ENCODE measurements at regions not wholly inside any gene's neighbourhood (a gene's known extent, or its start where the extent isn't known, plus 50 kb on each side); places are given as distances from the start of the nearest gene placed in this dataset.

DNA sequence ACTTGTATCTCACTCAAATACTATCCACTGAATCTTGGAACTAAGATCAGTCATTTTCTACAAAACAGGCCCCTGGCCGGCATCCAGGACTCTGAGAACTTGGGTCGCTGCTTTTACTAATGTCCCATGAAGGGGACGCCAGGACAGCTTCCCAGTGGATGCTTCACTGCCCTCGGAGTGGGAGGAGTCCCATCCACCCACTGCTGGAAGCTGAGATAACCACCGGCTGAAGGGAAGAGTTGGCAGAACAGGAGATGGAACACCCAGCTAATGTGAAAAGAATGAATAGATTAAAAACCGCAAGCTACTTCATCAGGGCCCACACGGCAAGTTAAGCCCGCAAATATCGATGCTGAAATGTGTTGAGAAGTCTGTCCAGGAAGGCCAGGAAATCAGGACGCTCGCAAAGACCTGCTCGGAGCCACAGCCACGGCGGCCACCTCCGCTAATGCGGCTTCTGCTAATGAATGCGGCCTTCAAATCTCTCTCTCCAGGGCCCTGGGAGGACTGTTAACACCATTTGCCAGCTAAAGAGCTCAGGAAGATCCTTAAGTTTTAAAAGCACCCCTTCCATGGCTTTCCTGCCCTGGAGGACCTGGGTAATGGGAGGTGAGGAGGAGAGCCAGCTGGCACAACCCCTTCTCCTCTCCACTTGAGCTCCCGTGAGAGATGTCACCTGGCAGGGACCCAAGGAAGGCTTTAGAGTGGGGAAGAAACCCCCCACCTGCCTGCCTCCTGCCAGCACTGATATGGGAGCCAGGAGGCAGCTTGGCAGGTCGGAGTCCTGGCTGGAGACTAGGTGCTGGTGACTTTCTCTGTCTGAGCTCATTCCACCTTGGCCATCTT lies 226.6 kb upstream of the RPL38 start:
- H4K91ac ChIP-seq (ENCODE audit: low read length): no peak overlapping the region
- no peak overlapping the region for H2BK5ac ChIP-seq (ENCODE audit: low read depth, low read length, poor library complexity, severe bottlenecking)
- no peak overlapping the region for H4K8ac ChIP-seq (ENCODE audit: low read length)
- H3K9ac ChIP-seq (ENCODE audit: low read length): no peak overlapping the region
- no peak overlapping the region for H3K23ac ChIP-seq (ENCODE audit: low read length in 2 of 2)
- no peak for DNase-seq
- no peak overlapping the region for H2BK120ac ChIP-seq (ENCODE audit: low read depth, low read length)
- peaks cover 0 to 72% of the 10 kb centered on the region in 2 experiments for H3K27me3 ChIP-seq (ENCODE audit: control insufficient read depth in 1 of 2, insufficient read depth in 1 of 2, low read length in 2 of 2)
- no peak overlapping the region for H2BK12ac ChIP-seq (ENCODE audit: low read length in 2 of 2)
- H3K4me1 ChIP-seq (ENCODE audit: control insufficient read depth, insufficient read depth, low read depth, low read length): no peaks in the 10 kb centered on the region
- no peak overlapping the region for H2BK15ac ChIP-seq (ENCODE audit: low read depth, poor library complexity, severe bottlenecking)
- H3K4me3 ChIP-seq (ENCODE audit: insufficient read depth in 1 of 2, low read depth in 1 of 2, low read length in 2 of 2): no peak overlapping the region
- H2AK5ac ChIP-seq (ENCODE audit: low read length, severe bottlenecking): no peak overlapping the region
- H2AFZ ChIP-seq (ENCODE audit: low read depth, low read length): no peak overlapping the region
- no peak overlapping the region for H3K4ac ChIP-seq (ENCODE audit: low read depth in 1 of 2, low read length in 2 of 2)
- H3K27ac ChIP-seq (ENCODE audit: low read length, poor library complexity, severe bottlenecking): no peak overlapping the region
- H3K14ac ChIP-seq (ENCODE audit: low read length in 2 of 2): no peak overlapping the region
- H3K9me3 ChIP-seq (ENCODE audit: control insufficient read depth, low read length): no peaks in the 10 kb centered on the region
- no peaks in the 10 kb centered on the region for H3K79me1 ChIP-seq (replicated peaks; ENCODE audit: low read length, poor library complexity, severe bottlenecking)
- H3K36me3 ChIP-seq (ENCODE audit: control insufficient read depth in 1 of 2, insufficient read depth in 2 of 2, low read depth in 1 of 2, low read length in 2 of 2): no peaks in the 10 kb centered on the region
- H3K4me2 ChIP-seq (ENCODE audit: low read length, poor library complexity, severe bottlenecking): no peak overlapping the region
- WGBS: 68% methylated on average over 19 of the region's 19 CpGs
- no peak overlapping the region for H3K18ac ChIP-seq (ENCODE audit: low read depth in 1 of 2, low read length in 2 of 2)

DNA sequence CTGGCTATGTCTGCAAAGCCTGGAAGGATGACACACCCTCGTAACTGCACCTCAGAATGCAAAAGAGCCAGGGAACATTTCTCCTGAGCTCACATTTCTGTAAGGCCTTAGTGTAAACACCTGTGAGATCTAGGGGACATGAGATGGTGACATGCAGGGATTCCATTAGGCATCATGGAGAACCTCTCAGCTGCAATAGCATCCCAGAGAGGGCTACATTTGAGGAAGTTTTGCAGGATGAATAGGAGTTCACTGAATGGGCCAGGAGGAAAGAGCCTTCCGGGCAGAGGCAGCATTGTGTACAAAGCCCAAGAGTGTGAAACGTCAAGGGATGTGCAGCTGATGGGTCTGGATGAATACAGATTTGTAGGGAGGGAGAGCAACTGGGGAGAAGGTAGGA lies 223.0 kb upstream of the RPL38 start:
- H3K23ac ChIP-seq (ENCODE audit: low read length in 2 of 2): no peak overlapping the region
- no peak overlapping the region for H3K14ac ChIP-seq (ENCODE audit: low read length in 2 of 2)
- no peak overlapping the region for H2BK120ac ChIP-seq (ENCODE audit: low read depth, low read length)
- H3K9ac ChIP-seq (ENCODE audit: low read length): no peak overlapping the region
- no peak overlapping the region for H2BK12ac ChIP-seq (ENCODE audit: low read length in 2 of 2)
- no peak overlapping the region for H3K4ac ChIP-seq (ENCODE audit: low read depth in 1 of 2, low read length in 2 of 2)
- H3K27me3 ChIP-seq (ENCODE audit: control insufficient read depth in 1 of 2, insufficient read depth in 1 of 2, low read length in 2 of 2): peaks cover 0 to 65% of the 10 kb centered on the region in 2 experiments
- H3K9me3 ChIP-seq (ENCODE audit: control insufficient read depth, low read length): no peaks in the 10 kb centered on the region
- no peak for DNase-seq
- no peak overlapping the region for H3K4me3 ChIP-seq (ENCODE audit: insufficient read depth in 1 of 2, low read depth in 1 of 2, low read length in 2 of 2)
- no peak overlapping the region for H2BK5ac ChIP-seq (ENCODE audit: low read depth, low read length, poor library complexity, severe bottlenecking)
- no peak overlapping the region for H3K18ac ChIP-seq (ENCODE audit: low read depth in 1 of 2, low read length in 2 of 2)
- no peak overlapping the region for H4K8ac ChIP-seq (ENCODE audit: low read length)
- H2BK15ac ChIP-seq (ENCODE audit: low read depth, poor library complexity, severe bottlenecking): no peak overlapping the region
- no peaks in the 10 kb centered on the region for H3K79me1 ChIP-seq (replicated peaks; ENCODE audit: low read length, poor library complexity, severe bottlenecking)
- WGBS: 77% methylated on average over 3 of the region's 3 CpGs
- no peaks in the 10 kb centered on the region for H3K36me3 ChIP-seq (ENCODE audit: control insufficient read depth in 1 of 2, insufficient read depth in 2 of 2, low read depth in 1 of 2, low read length in 2 of 2)
- H3K4me2 ChIP-seq (ENCODE audit: low read length, poor library complexity, severe bottlenecking): no peak overlapping the region
- no peak overlapping the region for H2AK5ac ChIP-seq (ENCODE audit: low read length, severe bottlenecking)
- H3K4me1 ChIP-seq (ENCODE audit: control insufficient read depth, insufficient read depth, low read depth, low read length): no peaks in the 10 kb centered on the region
- H2AFZ ChIP-seq (ENCODE audit: low read depth, low read length): no peak overlapping the region
- no peak overlapping the region for H3K27ac ChIP-seq (ENCODE audit: low read length, poor library complexity, severe bottlenecking)
- H4K91ac ChIP-seq (ENCODE audit: low read length): no peak overlapping the region

DNA sequence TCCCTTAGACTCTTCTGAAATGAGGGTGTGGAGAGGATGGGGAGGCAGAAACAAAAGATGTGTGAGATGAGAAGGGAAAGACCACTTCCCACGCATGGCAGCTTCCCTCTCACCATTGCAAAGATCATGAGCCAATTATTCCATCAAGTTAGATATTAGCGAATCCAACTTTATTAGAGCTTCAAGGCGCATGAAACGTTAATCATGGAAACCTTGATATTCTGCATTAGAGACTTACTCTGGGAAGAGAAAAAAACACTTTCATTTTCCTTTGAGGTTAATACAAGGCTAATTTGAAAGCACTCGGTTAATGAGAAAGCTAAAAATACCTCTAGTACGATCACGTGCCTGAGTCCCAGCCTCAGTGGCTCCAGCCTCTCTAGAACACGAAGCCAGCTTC lies 220.6 kb upstream of the RPL38 start:
- no peak overlapping the region for H2AK5ac ChIP-seq (ENCODE audit: low read length, severe bottlenecking)
- H2BK15ac ChIP-seq (ENCODE audit: low read depth, poor library complexity, severe bottlenecking): no peak overlapping the region

DNA sequence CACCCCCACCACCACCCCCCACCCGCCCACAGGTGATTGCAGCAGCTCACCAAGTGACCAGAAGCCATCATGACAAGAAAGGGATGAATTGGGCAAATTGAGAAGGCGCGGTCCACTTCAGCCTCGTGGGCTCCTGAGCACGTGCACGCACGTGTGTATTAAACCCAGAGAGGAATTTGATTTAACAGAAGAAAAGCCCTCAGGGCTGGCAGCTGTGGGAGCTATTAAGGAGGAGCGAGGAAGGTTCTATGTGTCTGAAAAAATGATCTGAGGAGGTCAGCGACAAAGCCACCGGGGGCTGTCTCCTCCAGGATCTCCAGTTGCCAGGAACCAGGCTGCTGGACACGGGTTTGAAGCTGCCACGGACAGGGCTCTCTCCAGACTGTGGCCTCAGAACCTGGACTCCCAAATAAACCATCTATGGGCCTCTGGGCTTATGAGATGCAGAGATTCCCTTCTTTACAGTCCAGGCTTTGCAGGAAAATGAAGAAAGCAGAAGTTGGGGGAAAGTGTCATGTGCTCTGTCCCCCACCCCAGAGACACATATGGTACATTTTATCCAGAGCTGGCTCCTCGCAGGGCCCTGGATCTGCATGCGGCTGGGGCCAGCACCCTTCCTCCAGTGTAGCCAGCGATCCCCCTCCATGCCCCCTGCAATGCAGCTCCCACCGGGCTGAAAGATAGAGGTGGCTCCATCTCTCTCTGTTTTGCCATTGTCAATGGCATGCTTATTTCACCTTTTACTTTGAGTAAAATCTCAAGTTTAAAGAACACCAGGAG lies 219.7 kb upstream of the RPL38 start:
- H3K9ac ChIP-seq (ENCODE audit: low read length): no peak overlapping the region
- H3K4me3 ChIP-seq (ENCODE audit: insufficient read depth in 1 of 2, low read depth in 1 of 2, low read length in 2 of 2): no peak overlapping the region
- no peaks in the 10 kb centered on the region for H3K79me1 ChIP-seq (replicated peaks; ENCODE audit: low read length, poor library complexity, severe bottlenecking)
- 88% methylated on average over 14 of the region's 16 CpGs for WGBS
- H3K36me3 ChIP-seq (ENCODE audit: control insufficient read depth in 1 of 2, insufficient read depth in 2 of 2, low read depth in 1 of 2, low read length in 2 of 2): no peaks in the 10 kb centered on the region
- H2BK12ac ChIP-seq (ENCODE audit: low read length in 2 of 2): no peak overlapping the region
- no peak overlapping the region for H2AFZ ChIP-seq (ENCODE audit: low read depth, low read length)
- no peak overlapping the region for H4K8ac ChIP-seq (ENCODE audit: low read length)
- H3K4ac ChIP-seq (ENCODE audit: low read depth in 1 of 2, low read length in 2 of 2): no peak overlapping the region
- H2BK5ac ChIP-seq (ENCODE audit: low read depth, low read length, poor library complexity, severe bottlenecking): no peak overlapping the region
- no peak overlapping the region for H3K4me2 ChIP-seq (ENCODE audit: low read length, poor library complexity, severe bottlenecking)
- H3K18ac ChIP-seq (ENCODE audit: low read depth in 1 of 2, low read length in 2 of 2): no peak overlapping the region
- no peak overlapping the region for H2BK120ac ChIP-seq (ENCODE audit: low read depth, low read length)
- no peak overlapping the region for H2BK15ac ChIP-seq (ENCODE audit: low read depth, poor library complexity, severe bottlenecking)
- no peak for DNase-seq
- no peak overlapping the region for H3K14ac ChIP-seq (ENCODE audit: low read length in 2 of 2)
- no peak overlapping the region for H2AK5ac ChIP-seq (ENCODE audit: low read length, severe bottlenecking)
- H4K91ac ChIP-seq (ENCODE audit: low read length): no peak overlapping the region
- H3K27ac ChIP-seq (ENCODE audit: low read length, poor library complexity, severe bottlenecking): no peak overlapping the region
- no peak overlapping the region for H3K23ac ChIP-seq (ENCODE audit: low read length in 2 of 2)
- H3K9me3 ChIP-seq (ENCODE audit: control insufficient read depth, low read length): no peaks in the 10 kb centered on the region
- no peaks in the 10 kb centered on the region for H3K4me1 ChIP-seq (ENCODE audit: control insufficient read depth, insufficient read depth, low read depth, low read length)
- H3K27me3 ChIP-seq (ENCODE audit: control insufficient read depth in 1 of 2, insufficient read depth in 1 of 2, low read length in 2 of 2): peaks cover 0 to 69% of the 10 kb centered on the region in 2 experiments

More for the DNA sequence above, 220.6 kb upstream of the RPL38 start:
- Histone ChIP-seq H3K9me3 (ENCODE audit: control insufficient read depth, low read length) (no peaks in the 10 kb centered on the region), H3K4ac (ENCODE audit: low read depth in 1 of 2, low read length in 2 of 2) (no peak overlapping the region), H2BK12ac (ENCODE audit: low read length in 2 of 2) (no peak overlapping the region), H3K18ac (ENCODE audit: low read depth in 1 of 2, low read length in 2 of 2) (no peak overlapping the region), H2AFZ (ENCODE audit: low read depth, low read length) (no peak overlapping the region), H3K4me2 (ENCODE audit: low read length, poor library complexity, severe bottlenecking) (no peak overlapping the region), H2BK5ac (ENCODE audit: low read depth, low read length, poor library complexity, severe bottlenecking) (no peak overlapping the region), H2BK120ac (ENCODE audit: low read depth, low read length) (no peak overlapping the region), H4K91ac (ENCODE audit: low read length) (no peak overlapping the region), H3K4me1 (ENCODE audit: control insufficient read depth, insufficient read depth, low read depth, low read length) (no peaks in the 10 kb centered on the region), H3K23ac (ENCODE audit: low read length in 2 of 2) (no peak overlapping the region), H3K79me1 (replicated peaks; ENCODE audit: low read length, poor library complexity, severe bottlenecking) (no peaks in the 10 kb centered on the region), H3K27me3 (ENCODE audit: control insufficient read depth in 1 of 2, insufficient read depth in 1 of 2, low read length in 2 of 2) (peaks cover 0 to 69% of the 10 kb centered on the region in 2 experiments), H4K8ac (ENCODE audit: low read length) (no peak overlapping the region), H3K14ac (ENCODE audit: low read length in 2 of 2) (no peak overlapping the region), H3K9ac (ENCODE audit: low read length) (no peak overlapping the region), H3K36me3 (ENCODE audit: control insufficient read depth in 1 of 2, insufficient read depth in 2 of 2, low read depth in 1 of 2, low read length in 2 of 2) (no peaks in the 10 kb centered on the region), H3K27ac (ENCODE audit: low read length, poor library complexity, severe bottlenecking) (no peak overlapping the region), H3K4me3 (ENCODE audit: insufficient read depth in 1 of 2, low read depth in 1 of 2, low read length in 2 of 2) (no peak overlapping the region)
- no peak for DNase-seq
- 83% methylated on average over 8 of the region's 8 CpGs for WGBS

Measured in mesenchymal stem cell (in vitro differentiated cells and primary cell).